H1 (cell line): ENCODE measurements at regions not wholly inside any gene's neighbourhood (a gene's known extent, or its start where the extent isn't known, plus 50 kb on each side); places are given as distances from the start of the nearest gene placed in this dataset.

Source experiments
- CTCF ChIA-PET: fragments of 300-600 bp; sonication (Branson Sonifier 250); formaldehyde crosslinking; loops from one replicate; lab custom pipeline; 2021; ENCODE audit not compliant: partially characterized antibody; lab: Charles Lee
- POLR2A ChIA-PET: fragments of 300-600 bp; sonication (Branson Sonifier 250); formaldehyde crosslinking; loops from one replicate; lab custom pipeline; 2021; ENCODE audit warnings: inconsistent platforms; ENCODE audit not compliant: partially characterized antibody; lab: Charles Lee
- DNase-seq, 2 experiments: peaks; one replicate each; pipeline versions ENCODE4 v3.0.0 to v3.0.0-alpha.2; 2010 to 2022; ENCODE audit warnings: low spot score in 2 of 2, low read depth in 1 of 2, mixed read lengths in 1 of 2
- FAIRE-seq: peaks from 2 replicates; lab custom pipeline; 2011; peaks lifted over from hg19 to GRCh38; lab: Jason Lieb, UNC
- H2AFZ ChIP-seq: 2 replicates; pipeline ENCODE4 v1.8.1; 2012; ENCODE audit warnings: low read length, inconsistent platforms
- H2AK5ac ChIP-seq: 2 replicates; pipeline ENCODE4 v1.6.1; 2013; ENCODE audit warnings: low read depth, low read length
- H2BK120ac ChIP-seq: replicated peaks from 2 replicates; pipeline ENCODE3; 2013; ENCODE audit warnings: low read depth, low read length, inconsistent platforms
- H2BK12ac ChIP-seq: 2 replicates; pipeline ENCODE4 v1.6.1; 2013; ENCODE audit warnings: low read depth, low read length
- H2BK15ac ChIP-seq: 2 replicates; pipeline ENCODE4 v1.6.1; 2013; ENCODE audit warnings: low read length
- H2BK20ac ChIP-seq: 2 replicates; pipeline ENCODE4 v1.6.1; 2013; ENCODE audit warnings: low read length
- H2BK5ac ChIP-seq: 2 replicates; pipeline ENCODE4 v1.6.1; 2013; ENCODE audit warnings: low read depth, low read length
- H3K14ac ChIP-seq: 2 replicates; pipeline ENCODE4 v1.6.1; 2013; ENCODE audit warnings: inconsistent platforms; ENCODE audit not compliant: insufficient read length
- H3K18ac ChIP-seq: 2 replicates; pipeline ENCODE4 v1.6.1; 2013; ENCODE audit warnings: low read length; ENCODE audit errors: extremely low read depth
- H3K23ac ChIP-seq: 2 replicates; pipeline ENCODE4 v1.6.1; 2013; ENCODE audit warnings: inconsistent platforms; ENCODE audit not compliant: insufficient read length
- H3K23me2 ChIP-seq: 2 replicates; pipeline ENCODE4 v1.6.1; 2013; ENCODE audit warnings: low read depth, low read length
- H3K27ac ChIP-seq: 2 replicates; pipeline ENCODE4 v1.6.1; 2011; ENCODE audit warnings: low read depth, low read length, inconsistent platforms
- H3K27me3 ChIP-seq, 4 experiments: replicated peaks in 1 of 4; 1 replicate in 1 of 4; 2 replicates in 3 of 4; pipeline versions ENCODE4 v1.6.1 to v1.8.1; 2011 to 2013; ENCODE audit warnings: low read length in 3 of 4, mild to moderate bottlenecking in 3 of 4, inconsistent platforms in 2 of 4, mixed read lengths in 2 of 4, moderate library complexity in 1 of 4; ENCODE audit not compliant: control insufficient read depth in 3 of 4, insufficient read depth in 3 of 4; ENCODE audit errors: extremely low read depth in 1 of 4
- H3K36me3 ChIP-seq, 4 experiments: 2 replicates each; pipeline versions ENCODE4 v1.6.1 to v1.8.1; 2011 to 2013; ENCODE audit warnings: mild to moderate bottlenecking in 4 of 4, low read length in 3 of 4, moderate library complexity in 2 of 4, control low read depth in 1 of 4, inconsistent platforms in 1 of 4; ENCODE audit not compliant: insufficient read depth in 4 of 4, control insufficient read depth in 2 of 4
- H3K4ac ChIP-seq: replicated peaks from 2 replicates; pipeline ENCODE3; 2013; ENCODE audit warnings: low read length, low read depth, mixed read lengths, inconsistent platforms; ENCODE audit not compliant: insufficient read length
- H3K4me1 ChIP-seq, 4 experiments: replicated peaks in 1 of 4; 1 replicate in 1 of 4; 2 replicates in 3 of 4; pipeline versions ENCODE4 v1.6.1 to v1.8.1; 2011 to 2013; ENCODE audit warnings: low read length in 3 of 4, inconsistent platforms in 2 of 4, mixed read lengths in 1 of 4; ENCODE audit not compliant: insufficient read depth in 4 of 4, control insufficient read depth in 3 of 4
- H3K4me2 ChIP-seq, 2 experiments: 2 replicates each; pipeline versions ENCODE4 v1.6.1 to v1.8.1; 2011 to 2013; ENCODE audit warnings: low read depth in 2 of 2, low read length in 2 of 2, control low read depth in 1 of 2, inconsistent platforms in 1 of 2, mild to moderate bottlenecking in 1 of 2; ENCODE audit not compliant: insufficient read depth in 1 of 2
- H3K4me3 ChIP-seq, 4 experiments: fragments of 200-600, 300-600 bp in 1 of 4; sonication (generic), shearing (Covaris generic), sonication (Bioruptor Twin) in 1 of 4; 2 replicates each; pipeline versions ENCODE4 v1.5.1 to v1.8.1; 2011 to 2016; ENCODE audit warnings: low read length in 4 of 4, low read depth in 3 of 4, control low read depth in 2 of 4, inconsistent platforms in 2 of 4, mild to moderate bottlenecking in 2 of 4, mixed read lengths in 1 of 4, moderate library complexity in 1 of 4; ENCODE audit not compliant: insufficient read depth in 2 of 4; ENCODE audit errors: extremely low read depth in 1 of 4
- H3K56ac ChIP-seq: replicated peaks from 2 replicates; pipeline ENCODE3; 2013; ENCODE audit warnings: low read depth, mild to moderate bottlenecking, mixed read lengths, low read length, inconsistent platforms; ENCODE audit not compliant: insufficient read length
- H3K79me1 ChIP-seq: 2 replicates; pipeline ENCODE4 v1.6.1; 2013; ENCODE audit warnings: low read depth, low read length, control low read depth
- H3K79me2 ChIP-seq, 2 experiments: 2 replicates each; pipeline versions ENCODE4 v1.6.1 to v1.8.1; 2012 to 2013; ENCODE audit warnings: low read length in 2 of 2, mild to moderate bottlenecking in 2 of 2, inconsistent platforms in 1 of 2; ENCODE audit not compliant: insufficient read depth in 2 of 2, control insufficient read depth in 1 of 2
- H3K9ac ChIP-seq, 4 experiments: replicated peaks in 1 of 4; 1 replicate in 1 of 4; 2 replicates in 3 of 4; pipeline versions ENCODE4 v1.6.1 to v1.8.1; 2011 to 2013; ENCODE audit warnings: low read depth in 3 of 4, low read length in 3 of 4, control low read depth in 2 of 4, mild to moderate bottlenecking in 2 of 4, moderate library complexity in 2 of 4, inconsistent platforms in 1 of 4; ENCODE audit errors: extremely low read depth in 1 of 4
- H3K9me3 ChIP-seq, 2 experiments: 2 replicates each; pipeline versions ENCODE4 v1.6.1 to v1.8.1; 2012 to 2013; ENCODE audit warnings: mild to moderate bottlenecking in 2 of 2, moderate library complexity in 2 of 2, control low read depth in 1 of 2, inconsistent platforms in 1 of 2, low read depth in 1 of 2, low read length in 1 of 2, mixed read lengths in 1 of 2; ENCODE audit not compliant: insufficient read depth in 2 of 2
- H4K20me1 ChIP-seq, 2 experiments: replicated peaks in 1 of 2; 2 replicates each; pipeline versions ENCODE3 to v1.8.1; 2011 to 2013; ENCODE audit warnings: inconsistent platforms in 2 of 2, low read length in 2 of 2, mild to moderate bottlenecking in 1 of 2; ENCODE audit not compliant: insufficient read depth in 2 of 2, control insufficient read depth in 1 of 2
- H4K5ac ChIP-seq: 2 replicates; pipeline ENCODE4 v1.6.1; 2013; ENCODE audit warnings: low read length, low read depth, mixed read lengths, inconsistent platforms; ENCODE audit not compliant: insufficient read length
- H4K8ac ChIP-seq: 2 replicates; pipeline ENCODE4 v1.8.0; 2013; ENCODE audit warnings: mild to moderate bottlenecking, moderate library complexity, low read length, inconsistent platforms; ENCODE audit not compliant: insufficient read depth; ENCODE audit errors: extremely low read depth
- H4K91ac ChIP-seq: replicated peaks from 2 replicates; pipeline ENCODE3; 2013; ENCODE audit warnings: low read length, mixed read lengths, inconsistent platforms; ENCODE audit not compliant: insufficient read length
- BCL11A ChIP-seq, 2 experiments: IDR thresholded peaks; one replicate each; pipeline ENCODE4 v1.6.1; 2011; ENCODE audit warnings: low read depth in 2 of 2, low read length in 2 of 2, mild to moderate bottlenecking in 2 of 2
- SAP30 ChIP-seq: fragments of 300-600 bp; sonication (generic); IDR thresholded peaks from 2 replicates; pipeline ENCODE4 v1.7.1; 2012; ENCODE audit warnings: low read length, moderate library complexity, mild to moderate bottlenecking, inconsistent platforms; ENCODE audit not compliant: insufficient read depth, insufficient replicate concordance
- WGBS, 2 experiments: shearing (Covaris generic) in 1 of 2; methylation state at CpG; one replicate each; pipeline versions ENCODE4 v1.1.6 to v1.1.7; 2013 to 2015; ENCODE audit warnings: low lambda C conversion rate in 2 of 2, mixed read lengths in 2 of 2, inconsistent platforms in 1 of 2, low coverage in 1 of 2, missing lambda C conversion rate in 1 of 2; ENCODE audit not compliant: insufficient replicate concordance in 2 of 2, insufficient coverage in 1 of 2, insufficient read length in 1 of 2; ENCODE audit errors: extremely low coverage in 1 of 2, missing lambda C conversion rate in 1 of 2; 5-methylcytosine and 5-hydroxymethylcytosine counted together

GRCh38 chr13:80050252-80050651 is 290.7 kb downstream of the SPRY2 start:
- no peaks in the 10 kb centered on the region for H3K79me1 ChIP-seq
- no peaks in the 10 kb centered on the region for H4K20me1 ChIP-seq
- H2AK5ac ChIP-seq: 0 out of 2 replicates have a peak overlapping the region, but pooled peaks have one; percentile 39
- H2BK20ac ChIP-seq: no peak overlapping the region
- H2BK12ac ChIP-seq: no peak overlapping the region
- H2AFZ ChIP-seq: no peak overlapping the region
- POLR2A ChIA-PET: no interaction called here
- H3K9ac ChIP-seq: no peak overlapping the region
- no peak overlapping the region for H4K8ac ChIP-seq
- no peaks in the 10 kb centered on the region for H3K36me3 ChIP-seq
- DNase-seq (no peak), FAIRE-seq (no peak)
- no peak overlapping the region for H3K27ac ChIP-seq
- no peak overlapping the region for H4K5ac ChIP-seq
- no peaks in the 10 kb centered on the region for H3K79me2 ChIP-seq
- H3K4me2 ChIP-seq: no peak overlapping the region
- H3K4ac ChIP-seq: no peak overlapping the region
- no peak overlapping the region for H2BK5ac ChIP-seq
- no peak overlapping the region for H2BK120ac ChIP-seq
- no peak overlapping the region for H3K23ac ChIP-seq
- no peak overlapping the region for H2BK15ac ChIP-seq
- H3K27me3 ChIP-seq: no peaks in the 10 kb centered on the region; a peak in 1 of 7 replicates
- CTCF ChIA-PET: interaction anchor here (0.6 to 1.1 kb wide), 4 partner anchors 13 to 293 kb away, joined by 3 to 7 read pairs (median 4); no protein-coding TSS in a partner anchor
- no peak overlapping the region for H3K56ac ChIP-seq
- H3K9me3 ChIP-seq: no peaks in the 10 kb centered on the region
- H3K4me1 ChIP-seq: peaks cover 0 to 4% (median 1%) of the 10 kb centered on the region in 4 experiments; a peak in 2 of 7 replicates
- H3K14ac ChIP-seq: no peak overlapping the region
- WGBS, 2 experiments: 88% methylated on average over 1 of the region's 1 CpG; no CpG with 5 or more reads in 1 of the 2 experiments
- no peak overlapping the region for H3K4me3 ChIP-seq
- H3K18ac ChIP-seq: no peak overlapping the region
- no peaks in the 10 kb centered on the region for H3K23me2 ChIP-seq
- no peak overlapping the region for H4K91ac ChIP-seq
- TF ChIP-seq BCL11A (IDR thresholded peaks at IDR 0.05; ENCODE audit: low read depth in 2 of 2, low read length in 2 of 2) (no peak), SAP30 (no peak)
